ENCODE measurements at regions not wholly inside any gene's neighbourhood (a gene's known extent, or its start where the extent isn't known, plus 50 kb on each side); places are given as distances from the start of the nearest gene placed in this dataset.

- Mint-ChIP-seq H3K27me3 (ENCODE audit: low read depth) (no peaks in the 10 kb centered on the region), H3K27ac (no peak overlapping the region), H3K4me1 (peaks cover 21% of the 10 kb centered on the region), H3K36me3 (peaks cover 4% of the 10 kb centered on the region), H3K9me3 (peaks cover 10% of the 10 kb centered on the region), H3K4me3 (no peak overlapping the region)
- no peak for DNase-seq (ENCODE audit: low spot score in 2 of 2, unreplicated experiment in 2 of 2)
- no peak for TF ChIP-seq CTCF (IDR thresholded peaks at IDR 0.05; ENCODE audit: unreplicated experiment)
These were observed 51.1 kb upstream of the SPATA31C2 start for GRCh38 chr9:88189371-88189770.
